Breast epithelium (tissue), 4 donors: ENCODE measurements at regions not wholly inside any gene's neighbourhood (a gene's known extent, or its start where the extent isn't known, plus 50 kb on each side); places are given as distances from the start of the nearest gene placed in this dataset.

Source experiments
- DNase-seq, 2 donors: peaks; one replicate each; pipeline ENCODE4 v3.0.0-alpha.2; 2019; ENCODE audit warnings: low spot score in 2 of 2
- H3K27ac ChIP-seq, 2 donors: fragments of 200-600 bp; sonication (generic) in 1 of 2; one replicate each; pipeline ENCODE4 v1.5.1; 2016 to 2019; ENCODE audit warnings: mild to moderate bottlenecking in 1 of 2
- H3K27me3 ChIP-seq, 2 donors: fragments of 200-600 bp; sonication (generic) in 1 of 2; one replicate each; pipeline versions ENCODE4 v1.5.1 to v1.6.0; 2017 to 2019; ENCODE audit warnings: control low read depth in 1 of 2, mild to moderate bottlenecking in 1 of 2
- H3K36me3 ChIP-seq: fragments of 200-600 bp; one replicate; pipeline ENCODE4 v1.5.1; 2019
- H3K4me1 ChIP-seq, 2 donors: fragments of 200-600 bp; sonication (generic); one replicate each; pipeline ENCODE4 v1.5.1; 2016 to 2019; ENCODE audit warnings: control low read depth in 1 of 2
- H3K4me3 ChIP-seq, 3 donors: fragments of 200-600 bp; sonication (generic); 1 replicate in 2 of 3; 2 replicates in 1 of 3; pipeline ENCODE4 v1.5.1; 2016 to 2019; ENCODE audit warnings: mild to moderate bottlenecking in 3 of 3, moderate library complexity in 2 of 3
- H3K9me3 ChIP-seq, 2 donors: fragments of 200-600 bp; sonication (generic) in 1 of 2; one replicate each; pipeline ENCODE4 v1.5.1; 2016 to 2019; ENCODE audit warnings: control low read depth in 1 of 2
- POLR2A ChIP-seq: fragments of 450-650 bp; IDR thresholded peaks from one replicate; pipeline ENCODE4 v1.6.1; 2016; ENCODE audit warnings: antibody characterized with exemption, mild to moderate bottlenecking, moderate library complexity
- POLR2AphosphoS5 ChIP-seq, 3 donors: sonication (generic); formaldehyde crosslinking; IDR thresholded peaks; one replicate each; pipeline ENCODE4 v1.6.1; 2017; ENCODE audit warnings: antibody characterized with exemption in 3 of 3
- intact Hi-C: fragments of 100-400 bp; cut with DNase I; formaldehyde crosslinking; loops from one replicate; pipeline ENCODE4 v1.15.1; 2023; ENCODE audit warnings: low total_unique reads
- TF ChIP-seq, protein P1 (sequence below), 3 donors: fragments of 450-650 bp; IDR thresholded peaks; one replicate each; pipeline ENCODE4 v1.5.1; 2016 to 2017; ENCODE audit warnings: antibody characterized with exemption in 3 of 3, mild to moderate bottlenecking in 3 of 3, moderate library complexity in 3 of 3

DNA sequence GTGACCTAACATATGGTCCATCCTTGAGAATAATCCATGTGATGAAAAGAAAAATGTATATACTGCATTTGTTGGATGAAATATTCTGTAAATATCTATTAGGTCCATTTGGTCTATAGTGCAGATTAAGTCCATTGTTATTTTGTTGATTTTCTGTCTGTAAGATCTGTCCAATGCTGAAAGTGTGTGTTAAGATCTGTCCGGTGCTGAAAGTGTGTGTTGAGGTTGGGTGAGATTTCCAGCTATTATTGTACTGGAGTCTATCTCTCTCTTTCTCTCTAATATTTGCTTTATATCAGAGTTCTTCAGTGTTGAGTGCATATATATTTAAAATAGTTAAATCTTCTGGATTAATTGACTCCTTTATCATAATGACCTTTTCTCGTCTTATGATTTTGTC, 828.8 kb upstream of the CRIM1 start:
- Histone ChIP-seq H3K36me3 (no peaks in the 10 kb centered on the region), H3K4me1 (no peaks in the 10 kb centered on the region), H3K27me3 (no peaks in the 10 kb centered on the region), H3K27ac (no peak overlapping the region), H3K9me3 (no peaks in the 10 kb centered on the region), H3K4me3 (no peak overlapping the region)
- DNase-seq: no peak
- TF ChIP-seq POLR2A: no peak
- no peak for TF ChIP-seq POLR2AphosphoS5 (IDR thresholded peaks at IDR 0.05)
- TF ChIP-seq, protein P1, sequence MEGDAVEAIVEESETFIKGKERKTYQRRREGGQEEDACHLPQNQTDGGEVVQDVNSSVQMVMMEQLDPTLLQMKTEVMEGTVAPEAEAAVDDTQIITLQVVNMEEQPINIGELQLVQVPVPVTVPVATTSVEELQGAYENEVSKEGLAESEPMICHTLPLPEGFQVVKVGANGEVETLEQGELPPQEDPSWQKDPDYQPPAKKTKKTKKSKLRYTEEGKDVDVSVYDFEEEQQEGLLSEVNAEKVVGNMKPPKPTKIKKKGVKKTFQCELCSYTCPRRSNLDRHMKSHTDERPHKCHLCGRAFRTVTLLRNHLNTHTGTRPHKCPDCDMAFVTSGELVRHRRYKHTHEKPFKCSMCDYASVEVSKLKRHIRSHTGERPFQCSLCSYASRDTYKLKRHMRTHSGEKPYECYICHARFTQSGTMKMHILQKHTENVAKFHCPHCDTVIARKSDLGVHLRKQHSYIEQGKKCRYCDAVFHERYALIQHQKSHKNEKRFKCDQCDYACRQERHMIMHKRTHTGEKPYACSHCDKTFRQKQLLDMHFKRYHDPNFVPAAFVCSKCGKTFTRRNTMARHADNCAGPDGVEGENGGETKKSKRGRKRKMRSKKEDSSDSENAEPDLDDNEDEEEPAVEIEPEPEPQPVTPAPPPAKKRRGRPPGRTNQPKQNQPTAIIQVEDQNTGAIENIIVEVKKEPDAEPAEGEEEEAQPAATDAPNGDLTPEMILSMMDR (IDR thresholded peaks at IDR 0.05): no peak
- intact Hi-C loops: no loop called here

GRCh38 chr2:35522450-35522849, 833.1 kb upstream of the CRIM1 start:
- DNase-seq: no peak
- H3K27ac ChIP-seq: no peak overlapping the region
- TF ChIP-seq POLR2AphosphoS5 (IDR thresholded peaks at IDR 0.05): no peak
- TF ChIP-seq, protein P1 (IDR thresholded peaks at IDR 0.05): no peak
- no peak for TF ChIP-seq POLR2A
- intact Hi-C loops: no loop called here
- no peaks in the 10 kb centered on the region for H3K27me3 ChIP-seq
- no peaks in the 10 kb centered on the region for H3K36me3 ChIP-seq
- H3K4me1 ChIP-seq: no peaks in the 10 kb centered on the region
- no peak overlapping the region for H3K4me3 ChIP-seq
- peaks cover 12 to 21% of the 10 kb centered on the region in 2 donors for H3K9me3 ChIP-seq

DNA sequence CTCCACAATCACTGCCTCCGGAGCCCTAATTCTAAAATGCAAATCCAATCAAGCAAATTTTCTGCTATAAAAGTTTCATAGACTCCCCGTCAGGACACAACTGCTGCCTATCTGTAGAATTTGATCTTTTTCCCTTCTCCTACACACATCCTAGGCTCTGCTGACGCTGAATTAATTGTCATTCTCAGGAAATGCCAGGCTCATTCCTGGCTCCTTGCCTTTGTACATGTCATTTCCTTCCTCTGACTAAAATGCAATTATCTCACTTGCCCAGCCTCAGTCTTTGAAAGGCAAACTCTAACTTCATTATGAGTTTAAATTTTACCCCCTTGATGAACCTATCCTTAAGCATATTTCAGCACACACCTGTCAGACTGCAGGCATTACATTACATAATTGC, 844.9 kb upstream of the CRIM1 start:
- intact Hi-C loops: no loop called here
- Histone ChIP-seq H3K27me3 (no peaks in the 10 kb centered on the region), H3K4me3 (no peak overlapping the region), H3K9me3 (no peaks in the 10 kb centered on the region), H3K4me1 (no peaks in the 10 kb centered on the region), H3K36me3 (no peaks in the 10 kb centered on the region), H3K27ac (no peak overlapping the region)
- DNase-seq: no peak
- TF ChIP-seq, protein P1 (IDR thresholded peaks at IDR 0.05): no peak
- no peak for TF ChIP-seq POLR2A
- no peak for TF ChIP-seq POLR2AphosphoS5 (IDR thresholded peaks at IDR 0.05)

DNA sequence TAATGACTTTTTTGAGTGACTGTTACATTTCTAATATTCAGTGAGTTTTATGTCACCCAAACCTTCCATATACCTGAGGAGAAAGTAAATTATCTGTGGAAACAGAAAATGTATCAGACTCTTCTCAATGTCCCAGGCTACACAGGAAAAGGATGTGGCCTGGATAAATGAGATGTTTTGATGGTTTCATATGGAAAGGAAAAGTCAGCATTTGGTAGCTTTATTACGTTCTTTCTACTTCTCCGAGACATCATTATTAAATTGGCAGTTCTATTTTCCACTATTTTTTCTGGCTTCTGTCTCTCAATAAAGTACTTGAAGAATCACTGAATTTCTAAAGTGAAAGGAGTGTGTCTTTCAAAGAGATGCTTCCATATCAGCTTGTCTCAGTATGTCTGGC, 847.0 kb upstream of the CRIM1 start:
- TF ChIP-seq POLR2A (no peak), POLR2AphosphoS5 (IDR thresholded peaks at IDR 0.05) (no peak)
- TF ChIP-seq, protein P1 (IDR thresholded peaks at IDR 0.05): no peak
- Histone ChIP-seq H3K9me3 (no peaks in the 10 kb centered on the region), H3K4me3 (no peak overlapping the region), H3K27me3 (no peaks in the 10 kb centered on the region), H3K27ac (no peak overlapping the region), H3K36me3 (no peaks in the 10 kb centered on the region), H3K4me1 (no peaks in the 10 kb centered on the region)
- no peak for DNase-seq
- intact Hi-C loops: no loop called here

- Histone ChIP-seq H3K9me3 (no peaks in the 10 kb centered on the region), H3K36me3 (no peaks in the 10 kb centered on the region), H3K27ac (no peak overlapping the region), H3K4me1 (no peaks in the 10 kb centered on the region), H3K27me3 (no peaks in the 10 kb centered on the region), H3K4me3 (no peak overlapping the region)
- intact Hi-C loops: no loop called here
- DNase-seq: no peak
- TF ChIP-seq POLR2A: no peak
- TF ChIP-seq, protein P1 (IDR thresholded peaks at IDR 0.05): no peak
- TF ChIP-seq POLR2AphosphoS5 (IDR thresholded peaks at IDR 0.05): no peak
Observed at GRCh38 chr2:35504419-35504818, 851.2 kb upstream of the CRIM1 start.
